IMR-90 (cell line): ENCODE measurements at regions not wholly inside any gene's neighbourhood (a gene's known extent, or its start where the extent isn't known, plus 50 kb on each side); places are given as distances from the start of the nearest gene placed in this dataset.

Experiments used
- ATAC-seq: fragments of 200-7000 bp; cut with Tn5 transposase; 2 replicates; pipeline ENCODE4 v1.9.1; 2020; ENCODE audit warnings: low read depth, mild to moderate bottlenecking, moderate library complexity
- BruUV-seq: library from RNA; stranded (reverse); fragments of 400-500 nt; replicated peaks from 2 replicates; lab custom pipeline; 2021; lab: Mats Ljungman, UMichigan
- CTCF ChIA-PET: fragments of 300-600 bp; formaldehyde crosslinking; extraction: SDS; loops from one replicate; lab custom pipeline; 2021; ENCODE audit warnings: antibody characterized with exemption; lab: Yijun Ruan, JAX
- POLR2A ChIA-PET: fragments of 300-600 bp; sonication (Branson Sonifier 250); formaldehyde crosslinking; loops from one replicate; lab custom pipeline; 2022; ENCODE audit warnings: antibody characterized with exemption; ENCODE audit not compliant: unreplicated experiment; lab: Charles Lee
- DNase-seq: peaks from one replicate; pipeline ENCODE4 v3.0.0; 2013
- H2AFZ ChIP-seq: replicated peaks from 2 replicates; pipeline ENCODE3; 2013; ENCODE audit warnings: low read length, mild to moderate bottlenecking; ENCODE audit not compliant: poor library complexity
- H2AK5ac ChIP-seq: 2 replicates; pipeline ENCODE4 v1.6.1; 2013; ENCODE audit warnings: low read depth, low read length, inconsistent platforms
- H2AK9ac ChIP-seq: replicated peaks from 2 replicates; pipeline ENCODE3; 2013; ENCODE audit warnings: mild to moderate bottlenecking, low read depth, low read length, moderate library complexity; ENCODE audit not compliant: poor library complexity
- H2BK120ac ChIP-seq: 2 replicates; pipeline ENCODE4 v1.6.1; 2013; ENCODE audit warnings: low read depth, low read length, inconsistent platforms
- H2BK15ac ChIP-seq: 3 replicates; pipeline ENCODE4 v1.6.1; 2013; ENCODE audit warnings: low read depth, low read length, inconsistent platforms
- H2BK20ac ChIP-seq: 2 replicates; pipeline ENCODE4 v1.6.1; 2013; ENCODE audit warnings: low read depth, mild to moderate bottlenecking, inconsistent platforms, low read length, moderate library complexity
- H2BK5ac ChIP-seq: 2 replicates; pipeline ENCODE4 v1.6.1; 2013; ENCODE audit warnings: mild to moderate bottlenecking, low read depth, low read length, inconsistent platforms; ENCODE audit not compliant: poor library complexity, severe bottlenecking
- H3K14ac ChIP-seq: replicated peaks from 2 replicates; pipeline ENCODE4 v1.6.1; 2013; ENCODE audit warnings: low read depth, low read length, inconsistent platforms
- H3K18ac ChIP-seq: 2 replicates; pipeline ENCODE4 v1.6.1; 2013; ENCODE audit warnings: low read depth, low read length, control low read depth
- H3K23ac ChIP-seq: 2 replicates; pipeline ENCODE4 v1.6.1; 2013; ENCODE audit warnings: low read depth, low read length, inconsistent platforms
- H3K27ac ChIP-seq: 2 replicates; pipeline ENCODE4 v1.5.1; 2013; ENCODE audit warnings: mild to moderate bottlenecking, control low read depth, low read length; ENCODE audit not compliant: insufficient read depth
- H3K27me3 ChIP-seq: 2 replicates; pipeline ENCODE4 v1.6.1; 2013; ENCODE audit warnings: low read length; ENCODE audit not compliant: control insufficient read depth, insufficient read depth
- H3K36me3 ChIP-seq: 2 replicates; pipeline ENCODE4 v1.6.1; 2013; ENCODE audit warnings: low read length, mixed read lengths; ENCODE audit not compliant: control insufficient read depth, insufficient read depth
- H3K4ac ChIP-seq: 2 replicates; pipeline ENCODE4 v1.6.1; 2013; ENCODE audit warnings: low read depth, low read length, inconsistent platforms
- H3K4me1 ChIP-seq: 2 replicates; pipeline ENCODE4 v1.6.1; 2013; ENCODE audit warnings: low read length, mixed read lengths; ENCODE audit not compliant: control insufficient read depth, insufficient read depth
- H3K4me2 ChIP-seq: 2 replicates; pipeline ENCODE4 v1.6.1; 2013; ENCODE audit warnings: low read depth, mild to moderate bottlenecking, control low read depth, low read length, moderate library complexity
- H3K4me3 ChIP-seq: 2 replicates; pipeline ENCODE4 v1.5.1; 2013; ENCODE audit warnings: low read depth, mild to moderate bottlenecking, control low read depth, low read length, moderate library complexity; ENCODE audit not compliant: insufficient read depth
- H3K56ac ChIP-seq: 2 replicates; pipeline ENCODE4 v1.6.1; 2013; ENCODE audit warnings: low read length, inconsistent platforms; ENCODE audit not compliant: insufficient read depth; ENCODE audit errors: extremely low read depth
- H3K79me1 ChIP-seq, 2 experiments: 2 replicates each; pipeline ENCODE4 v1.6.1; 2013; ENCODE audit warnings: low read length in 2 of 2, inconsistent platforms in 1 of 2, low read depth in 1 of 2
- H3K9ac ChIP-seq: 2 replicates; pipeline ENCODE4 v1.6.1; 2013; ENCODE audit warnings: low read depth, low read length, control low read depth
- H3K9me1 ChIP-seq: 2 replicates; pipeline ENCODE4 v1.6.1; 2013; ENCODE audit warnings: low read length, inconsistent platforms; ENCODE audit not compliant: insufficient read depth
- H3K9me3 ChIP-seq: 2 replicates; pipeline ENCODE4 v1.6.1; 2013; ENCODE audit warnings: low read length; ENCODE audit not compliant: control insufficient read depth, insufficient read depth
- H4K20me1 ChIP-seq: 2 replicates; pipeline ENCODE4 v1.6.1; 2013; ENCODE audit warnings: low read length, inconsistent platforms; ENCODE audit not compliant: insufficient read depth
- H4K5ac ChIP-seq: 2 replicates; pipeline ENCODE4 v1.6.1; 2013; ENCODE audit warnings: mild to moderate bottlenecking, low read depth, low read length, control low read depth
- H4K8ac ChIP-seq, 2 experiments: 2 replicates each; pipeline ENCODE4 v1.6.1; 2013; ENCODE audit warnings: low read depth in 2 of 2, low read length in 2 of 2, control low read depth in 1 of 2, inconsistent platforms in 1 of 2
- H4K91ac ChIP-seq: 2 replicates; pipeline ENCODE4 v1.6.1; 2013; ENCODE audit warnings: low read depth, low read length, inconsistent platforms; ENCODE audit not compliant: insufficient read depth
- BHLHE40 ChIP-seq: fragments of 150-350 bp; IDR thresholded peaks from 2 replicates; pipeline ENCODE4 v1.6.1; 2016; ENCODE audit warnings: mild to moderate bottlenecking, low read depth, low read length
- CEBPB ChIP-seq: IDR thresholded peaks from 2 replicates; pipeline ENCODE4 v1.6.1; 2012; ENCODE audit warnings: low read depth, low read length, improper control_type of control experiment
- CHD1 ChIP-seq: IDR thresholded peaks from 2 replicates; pipeline ENCODE4 v1.6.1; 2012; ENCODE audit warnings: low read depth, low read length, improper control_type of control experiment
- CTCF ChIP-seq: conservative IDR thresholded peaks from 2 replicates; pipeline ENCODE4 v1.5.1; 2012; ENCODE audit warnings: mild to moderate bottlenecking, low read depth, low read length, improper control_type of control experiment
- ELK1 ChIP-seq: fragments of 150-350 bp; IDR thresholded peaks from 2 replicates; pipeline ENCODE4 v1.6.1; 2016; ENCODE audit warnings: low read depth, mild to moderate bottlenecking, low read length, moderate library complexity, borderline replicate concordance
- FOS ChIP-seq: fragments of 150-350 bp; IDR thresholded peaks from 2 replicates; pipeline ENCODE4 v1.6.1; 2016; ENCODE audit warnings: low read depth, low read length
- MAFK ChIP-seq: IDR thresholded peaks from 2 replicates; pipeline ENCODE4 v1.6.1; 2012; ENCODE audit warnings: low read depth, low read length, improper control_type of control experiment
- MAZ ChIP-seq: IDR thresholded peaks from 2 replicates; pipeline ENCODE4 v1.6.1; 2012; ENCODE audit warnings: low read depth, mild to moderate bottlenecking, low read length, improper control_type of control experiment, moderate library complexity, borderline replicate concordance
- MXI1 ChIP-seq: IDR thresholded peaks from 2 replicates; pipeline ENCODE4 v1.6.1; 2012; ENCODE audit warnings: low read depth, mild to moderate bottlenecking, low read length, moderate library complexity, borderline replicate concordance
- NFE2L2 ChIP-seq: fragments of 150-350 bp; IDR thresholded peaks from 2 replicates; pipeline ENCODE4 v1.6.1; 2016; ENCODE audit warnings: low read depth, mild to moderate bottlenecking, low read length
- POLR2A ChIP-seq: IDR thresholded peaks from 2 replicates; pipeline ENCODE4 v1.6.1; 2012; ENCODE audit warnings: mild to moderate bottlenecking, low read depth, low read length
- RAD21 ChIP-seq: IDR thresholded peaks from 2 replicates; pipeline ENCODE4 v1.6.1; 2012; ENCODE audit warnings: low read length, improper control_type of control experiment
- RCOR1 ChIP-seq: IDR thresholded peaks from 2 replicates; pipeline ENCODE4 v1.6.1; 2012; ENCODE audit warnings: mild to moderate bottlenecking, low read length, improper control_type of control experiment; ENCODE audit not compliant: insufficient replicate concordance
- RFX5 ChIP-seq: IDR thresholded peaks from 2 replicates; pipeline ENCODE4 v1.8.0; 2012; ENCODE audit warnings: low read depth, mild to moderate bottlenecking, low read length, moderate library complexity
- SMC3 ChIP-seq: fragments of 150-350 bp; IDR thresholded peaks from 2 replicates; pipeline ENCODE4 v1.6.1; 2016; ENCODE audit warnings: low read depth, mild to moderate bottlenecking, antibody characterized with exemption, low read length, moderate library complexity
- WGBS, 2 experiments: methylation state at CpG; one replicate each; pipeline versions ENCODE4 v1.1.5 to v1.1.7; 2013; ENCODE audit warnings: missing lambda C conversion rate in 2 of 2; ENCODE audit not compliant: insufficient read length in 1 of 2; ENCODE audit errors: extremely low coverage in 2 of 2; 5-methylcytosine and 5-hydroxymethylcytosine counted together
- dilution Hi-C: fragments of 300-500 bp; cut with HindIII; formaldehyde crosslinking; loops from one replicate; pipeline ENCODE4 v1.14.3; 2018; ENCODE audit warnings: low sequenced_read_pairs; ENCODE audit not compliant: unreplicated experiment
- in situ Hi-C: fragments of 300-500 bp; cut with MboI; formaldehyde crosslinking; loops from 3 replicates; pipeline ENCODE4 v1.14.3; 2019; ENCODE audit warnings: low sequenced_read_pairs, inconsistent platforms, mixed read lengths
- intact Hi-C: fragments of 100-400 bp; cut with micrococcal nuclease; formaldehyde crosslinking; loops from 2 replicates; pipeline ENCODE4 v1.10.0; 2022
- TF ChIP-seq, protein P1 (sequence below): fragments of 150-350 bp; IDR thresholded peaks from 2 replicates; pipeline ENCODE4 v1.6.1; 2017; ENCODE audit warnings: mild to moderate bottlenecking, antibody characterized with exemption, low read length, low read depth

- no TSS peak for BruUV-seq
- Histone ChIP-seq H3K27me3 (no peaks in the 10 kb centered on the region), H3K36me3 (no peaks in the 10 kb centered on the region), H2AFZ (no peak overlapping the region), H3K4ac (peak overlapping the region; percentile 28), H2AK9ac (no peak overlapping the region), H3K56ac (no peak overlapping the region), H4K20me1 (no peaks in the 10 kb centered on the region), H2AK5ac (peak overlapping the region; percentile 48; the same call in 1 of the 2 replicates), H3K14ac (peak overlapping the region; percentile 47; the same call in 1 of the 2 replicates), H4K8ac (peak overlapping the region in 1 of 2 experiments; percentile 30; a peak in 1 of 4 replicates), H3K9me3 (no peaks in the 10 kb centered on the region), H3K4me3 (no peak overlapping the region), H3K27ac (no peak overlapping the region), H3K9me1 (0 out of 2 replicates have a peak, but pooled peaks cover 4% of the 10 kb centered on the region), H3K4me2 (no peak overlapping the region), H2BK5ac (no peak overlapping the region), H2BK20ac (peak overlapping the region; percentile 9; the same call in 1 of the 2 replicates), H4K5ac (no peak overlapping the region), H2BK120ac (peak overlapping the region; percentile 44; the same call in 1 of the 2 replicates), H3K4me1 (peaks cover 4% of the 10 kb centered on the region; the same call in 1 of the 2 replicates), H3K9ac (no peak overlapping the region), H3K23ac (no peak overlapping the region), H2BK15ac (peak overlapping the region; percentile 9; the same call in 1 of the 3 replicates), H4K91ac (no peak overlapping the region), H3K18ac (no peak overlapping the region; the same call in 1 of the 2 replicates), H3K79me1 (no peaks in the 10 kb centered on the region)
- ChIA-PET POLR2A (interaction anchor here (0.6 kb wide), 1 partner anchor 77 kb away, joined by 7 read pairs; no protein-coding TSS in a partner anchor), CTCF (no interaction called here)
- TF ChIP-seq RAD21 (no peak), CHD1 (no peak), NFE2L2 (no peak), MAZ (no peak), RCOR1 (no peak), FOS (no peak), CTCF (no peak), CEBPB (no peak), MXI1 (no peak), MAFK (no peak), ELK1 (no peak), RFX5 (no peak), SMC3 (no peak), POLR2A (no peak), BHLHE40 (no peak)
- TF ChIP-seq, protein P1, sequence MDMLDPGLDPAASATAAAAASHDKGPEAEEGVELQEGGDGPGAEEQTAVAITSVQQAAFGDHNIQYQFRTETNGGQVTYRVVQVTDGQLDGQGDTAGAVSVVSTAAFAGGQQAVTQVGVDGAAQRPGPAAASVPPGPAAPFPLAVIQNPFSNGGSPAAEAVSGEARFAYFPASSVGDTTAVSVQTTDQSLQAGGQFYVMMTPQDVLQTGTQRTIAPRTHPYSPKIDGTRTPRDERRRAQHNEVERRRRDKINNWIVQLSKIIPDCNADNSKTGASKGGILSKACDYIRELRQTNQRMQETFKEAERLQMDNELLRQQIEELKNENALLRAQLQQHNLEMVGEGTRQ = no peak
- 17% methylated on average over 1 of the region's 7 CpGs; no CpG with 5 or more reads in 1 of the 2 experiments for WGBS, 2 experiments
- DNase-seq = peak; percentile 69
- peak; percentile 37; the same call in 1 of the 2 replicates for ATAC-seq
- intact Hi-C loops = no loop called here
- in situ Hi-C loops = no loop called here
- dilution Hi-C loops = no loop called here
Observed at GRCh38 chr6:14822679-14823078, 423.2 kb upstream of the JARID2 start.
